D341Med (cell line): ENCODE measurements at regions not wholly inside any gene's neighbourhood (a gene's known extent, or its start where the extent isn't known, plus 50 kb on each side); places are given as distances from the start of the nearest gene placed in this dataset.
"Not testable (repeated sequence)": the region's sequence is repeated elsewhere in the genome, so short reads cannot be mapped to it uniquely, and the experiment has no call there.

Source experiments
- DNase-seq: peaks from one replicate; pipeline ENCODE4 v3.0.0; 2012; ENCODE audit warnings: low spot score

GRCh38 chr4:158122501-158122900 is 50.3 kb downstream of the GASK1B start:
- DNase-seq, result no peak

GRCh38 chr4:158121161-158121579 is 51.7 kb downstream of the GASK1B start:
- no peak for DNase-seq

GRCh38 chr4:158120645-158121151 is 52.1 kb downstream of the GASK1B start:
- DNase-seq, result not testable (repeated sequence)

GRCh38 chr4:158112611-158113010 is 60.2 kb downstream of the GASK1B start:
- no peak for DNase-seq

GRCh38 chr4:158111241-158111640 is 61.6 kb downstream of the GASK1B start:
- DNase-seq, result no peak

GRCh38 chr4:158102904-158103303 is 69.9 kb downstream of the GASK1B start:
- no peak for DNase-seq

GRCh38 chr4:158099686-158100085 is 73.1 kb downstream of the GASK1B start:
- no peak for DNase-seq

- no peak for DNase-seq
These were observed 74.0 kb downstream of the GASK1B start for GRCh38 chr4:158098802-158099201.

- DNase-seq, result no peak
These were observed 78.3 kb downstream of the GASK1B start for GRCh38 chr4:158094413-158095134.

- DNase-seq, result no peak
These were observed 82.5 kb downstream of the GASK1B start for GRCh38 chr4:158090323-158090722.

- DNase-seq, result not testable (repeated sequence)
These were observed 82.9 kb downstream of the GASK1B start for GRCh38 chr4:158089897-158090296.

GRCh38 chr4:158080354-158080753 is 92.5 kb downstream of the GASK1B start:
- no peak for DNase-seq

- peak; percentile 57 for DNase-seq
These were observed 93.2 kb downstream of the GASK1B start for GRCh38 chr4:158079661-158080060.

- DNase-seq, result no peak
These were observed 95.0 kb downstream of the GASK1B start for GRCh38 chr4:158077835-158078234.

- DNase-seq, result no peak
These were observed 98.0 kb downstream of the GASK1B start for GRCh38 chr4:158074851-158075250.

- no peak for DNase-seq
These were observed 100.9 kb downstream of the GASK1B start for GRCh38 chr4:158071931-158072330.

GRCh38 chr4:158068068-158068467 is 104.8 kb downstream of the GASK1B start:
- DNase-seq, result no peak

GRCh38 chr4:158067646-158068045 is 105.2 kb downstream of the GASK1B start:
- no peak for DNase-seq

GRCh38 chr4:158065603-158066002 is 107.2 kb downstream of the GASK1B start:
- no peak for DNase-seq

- no peak for DNase-seq
These were observed 107.6 kb downstream of the GASK1B start for GRCh38 chr4:158065176-158065575.

GRCh38 chr4:158056689-158057245 is 116.1 kb downstream of the GASK1B start:
- DNase-seq, result no peak

GRCh38 chr4:158055668-158056067 is 117.2 kb downstream of the GASK1B start:
- no peak for DNase-seq

- no peak for DNase-seq
These were observed 119.0 kb downstream of the GASK1B start for GRCh38 chr4:158053801-158054200.

- no peak for DNase-seq
These were observed 119.7 kb downstream of the GASK1B start for GRCh38 chr4:158053086-158053485.
